NCI-H226 (cell line): ENCODE measurements at regions not wholly inside any gene's neighbourhood (a gene's known extent, or its start where the extent isn't known, plus 50 kb on each side); places are given as distances from the start of the nearest gene placed in this dataset.
"Not testable (repeated sequence)": the region's sequence is repeated elsewhere in the genome, so short reads cannot be mapped to it uniquely, and the experiment has no call there.

Experiments
- DNase-seq: peaks from one replicate; pipeline ENCODE4 v3.0.0-alpha.2; 2015

GRCh38 chr4:124939908-124940307 lies 227.4 kb upstream of the ANKRD50 start:
- DNase-seq = no peak

GRCh38 chr4:124938836-124939235 lies 226.3 kb upstream of the ANKRD50 start:
- no peak for DNase-seq

DNA sequence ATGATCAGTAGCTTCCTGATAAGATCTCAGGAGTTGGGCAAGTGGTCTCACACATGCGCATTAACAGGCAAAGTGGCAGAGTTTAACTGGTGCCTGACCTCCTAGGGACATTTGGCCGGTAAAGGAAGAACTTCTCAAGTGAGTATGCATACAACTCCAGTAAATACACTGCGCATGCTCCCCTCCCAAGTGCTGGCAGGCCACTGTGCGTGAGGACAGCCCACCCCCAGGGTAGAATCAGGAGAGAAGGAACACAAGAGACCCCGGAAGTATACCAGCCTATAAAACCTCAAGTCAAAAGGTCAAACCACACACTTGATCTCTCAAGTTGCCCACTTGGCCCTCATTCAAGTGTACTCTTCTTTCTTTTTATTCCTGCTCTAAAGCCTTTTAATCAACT lies 225.5 kb upstream of the ANKRD50 start:
- no peak for DNase-seq

- DNase-seq = peak; percentile 18
Observed at GRCh38 chr4:124936427-124936826, 223.9 kb upstream of the ANKRD50 start.

DNA sequence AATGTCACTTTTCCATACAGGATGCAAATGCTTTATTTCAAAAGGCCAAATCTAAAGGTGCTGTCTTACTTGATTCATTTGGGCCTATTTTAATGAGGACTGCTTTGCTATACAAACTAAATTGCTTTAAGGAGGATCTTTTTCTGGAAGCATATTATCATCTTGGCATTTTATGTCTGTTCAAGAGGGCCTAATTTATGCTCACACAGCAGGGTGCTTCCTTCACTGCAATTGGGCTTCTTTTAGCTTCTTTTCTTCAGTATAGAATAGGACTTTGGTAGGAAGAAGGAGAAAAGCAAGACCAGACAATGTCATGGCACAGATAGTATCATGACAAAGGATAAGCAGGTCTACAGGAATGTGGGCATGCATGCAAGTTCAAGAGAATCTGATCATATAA lies 222.4 kb upstream of the ANKRD50 start:
- DNase-seq = no peak

DNA sequence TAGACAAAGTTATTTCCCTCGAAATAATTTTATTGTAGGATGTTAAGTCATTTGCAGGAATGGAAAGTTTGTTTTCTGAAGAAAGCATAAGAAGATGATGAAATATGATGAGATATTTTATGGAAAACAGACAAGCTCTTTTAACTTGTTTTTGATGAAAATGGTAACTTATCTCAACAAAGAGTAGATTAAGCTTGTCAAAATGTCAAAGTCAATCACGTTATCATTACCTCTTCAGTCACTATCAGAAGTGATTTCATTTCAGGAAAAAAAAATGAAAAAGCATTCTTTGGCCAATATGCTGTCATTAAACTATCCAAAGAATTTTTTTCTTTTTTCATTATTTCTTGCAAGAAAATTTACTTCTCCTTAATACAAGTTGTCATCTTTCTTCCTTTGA lies 221.0 kb upstream of the ANKRD50 start:
- peak; percentile 16 for DNase-seq

DNA sequence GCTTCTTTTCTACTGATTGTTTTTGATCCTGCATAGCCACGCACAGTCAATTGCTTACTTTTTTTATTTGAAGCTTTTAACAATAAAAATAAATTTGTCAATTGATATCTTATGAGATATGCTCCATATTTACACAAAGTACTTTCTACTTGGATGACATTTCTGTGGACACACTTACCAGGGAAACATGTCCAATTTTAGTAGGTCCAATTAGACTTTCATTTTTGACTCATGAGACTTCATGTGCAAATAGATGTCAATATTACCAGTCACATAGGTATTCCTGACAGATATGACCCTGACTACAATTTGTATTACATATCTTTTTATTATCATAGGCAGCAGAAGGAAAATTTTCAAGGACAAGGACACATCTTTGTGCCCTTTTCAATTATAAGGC lies 219.9 kb upstream of the ANKRD50 start:
- no peak for DNase-seq

DNA sequence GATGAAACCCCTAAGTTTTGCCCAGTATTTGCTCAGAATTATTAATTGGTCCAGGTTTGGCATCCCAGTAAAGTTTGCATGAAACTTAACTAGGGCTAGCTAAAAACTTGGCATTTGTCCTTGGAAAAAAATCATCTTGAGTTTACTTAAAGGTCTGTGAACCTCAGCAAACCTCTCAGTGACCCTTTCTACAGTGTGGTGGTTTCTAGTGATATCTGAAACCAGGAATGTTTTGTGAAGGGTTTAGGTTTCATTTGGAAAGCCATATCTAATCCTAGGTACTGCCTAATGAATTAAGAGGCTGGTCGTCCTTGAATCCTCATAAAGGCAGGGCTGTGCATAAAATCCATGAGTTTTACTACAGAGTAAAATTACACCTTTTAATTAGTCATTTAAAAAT lies 218.5 kb upstream of the ANKRD50 start:
- DNase-seq = peak; percentile 47

- not testable (repeated sequence) for DNase-seq
Observed at GRCh38 chr4:124922748-124923147, 210.2 kb upstream of the ANKRD50 start.

GRCh38 chr4:124918559-124919122 lies 206.1 kb upstream of the ANKRD50 start:
- no peak for DNase-seq

DNA sequence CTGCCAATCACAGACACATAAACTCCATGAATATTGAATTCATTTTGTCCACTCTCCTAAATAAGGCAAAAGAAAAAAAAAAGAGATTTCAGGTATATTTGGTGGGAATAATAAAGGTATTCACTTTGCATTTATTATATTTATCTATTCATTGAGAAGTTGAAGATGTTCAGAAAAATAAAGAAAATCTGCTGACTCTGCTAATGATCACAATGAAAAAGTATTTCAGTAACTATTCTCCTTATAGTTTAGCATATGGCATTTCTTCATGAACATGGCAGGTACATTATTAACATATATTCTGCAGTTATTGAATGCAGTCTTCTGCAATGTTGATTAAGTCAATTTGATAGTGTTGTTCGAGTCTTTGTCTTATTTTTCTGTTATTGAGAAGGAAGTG lies 202.5 kb upstream of the ANKRD50 start:
- DNase-seq = no peak

- no peak for DNase-seq
Observed at GRCh38 chr4:124913237-124913636, 200.7 kb upstream of the ANKRD50 start.

DNA sequence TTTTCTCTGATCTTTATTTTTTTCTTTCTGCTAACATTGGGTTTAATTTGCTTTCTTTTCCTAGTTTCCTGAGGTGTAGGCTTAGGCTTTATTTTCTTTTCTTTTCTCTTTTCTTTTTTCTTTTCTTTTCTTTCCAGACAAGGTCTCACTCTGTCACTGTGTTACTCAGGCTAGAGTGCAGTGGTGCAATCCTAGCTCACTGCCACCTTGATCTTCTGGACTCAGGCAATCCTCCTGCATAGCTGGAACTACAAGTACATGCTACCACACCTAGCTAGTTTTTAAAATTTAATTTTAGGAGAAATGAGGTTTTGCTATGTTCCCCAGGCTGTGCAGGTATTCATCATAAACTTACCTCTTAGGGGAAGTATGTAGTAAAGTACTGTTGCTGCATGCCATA lies 197.8 kb upstream of the ANKRD50 start:
- no peak for DNase-seq

DNA sequence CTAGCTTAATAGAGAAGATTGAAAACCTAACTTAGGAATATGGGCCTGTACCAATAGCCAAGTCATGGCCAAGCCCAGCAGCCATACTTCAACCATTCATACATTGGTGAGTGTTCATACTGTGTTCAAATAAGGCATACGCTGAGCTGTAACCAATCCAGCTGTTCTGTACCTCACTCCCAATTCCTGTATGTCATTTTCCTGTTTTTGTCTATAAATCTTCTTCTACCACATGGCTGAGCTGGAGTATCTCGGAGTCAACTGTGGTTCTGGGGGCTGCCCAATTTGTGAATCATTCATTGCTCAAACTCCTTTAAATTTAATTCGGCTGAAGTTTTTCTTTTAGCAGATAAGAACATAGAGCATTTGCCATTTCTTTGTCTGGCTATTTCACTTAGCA lies 195.3 kb upstream of the ANKRD50 start:
- peak; percentile 58 for DNase-seq

DNA sequence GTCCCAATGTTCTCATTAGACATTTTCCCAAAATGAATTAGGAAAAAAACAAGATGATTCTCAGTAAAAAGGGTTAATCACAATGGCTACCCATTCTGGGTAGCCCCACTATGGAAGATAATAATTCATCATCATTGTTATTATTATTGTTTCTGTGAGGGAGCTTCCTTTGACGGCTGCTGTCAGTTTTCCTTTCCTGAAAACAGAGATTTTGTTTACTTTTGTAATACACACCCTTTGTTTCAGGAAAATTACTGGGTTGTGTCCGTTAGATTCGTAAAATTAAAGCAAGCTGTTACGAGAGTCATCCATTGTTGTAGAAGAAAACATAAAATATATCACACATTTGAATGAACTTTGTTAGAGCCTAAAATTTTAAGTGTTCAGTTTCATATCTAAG lies 192.9 kb upstream of the ANKRD50 start:
- DNase-seq = no peak

DNA sequence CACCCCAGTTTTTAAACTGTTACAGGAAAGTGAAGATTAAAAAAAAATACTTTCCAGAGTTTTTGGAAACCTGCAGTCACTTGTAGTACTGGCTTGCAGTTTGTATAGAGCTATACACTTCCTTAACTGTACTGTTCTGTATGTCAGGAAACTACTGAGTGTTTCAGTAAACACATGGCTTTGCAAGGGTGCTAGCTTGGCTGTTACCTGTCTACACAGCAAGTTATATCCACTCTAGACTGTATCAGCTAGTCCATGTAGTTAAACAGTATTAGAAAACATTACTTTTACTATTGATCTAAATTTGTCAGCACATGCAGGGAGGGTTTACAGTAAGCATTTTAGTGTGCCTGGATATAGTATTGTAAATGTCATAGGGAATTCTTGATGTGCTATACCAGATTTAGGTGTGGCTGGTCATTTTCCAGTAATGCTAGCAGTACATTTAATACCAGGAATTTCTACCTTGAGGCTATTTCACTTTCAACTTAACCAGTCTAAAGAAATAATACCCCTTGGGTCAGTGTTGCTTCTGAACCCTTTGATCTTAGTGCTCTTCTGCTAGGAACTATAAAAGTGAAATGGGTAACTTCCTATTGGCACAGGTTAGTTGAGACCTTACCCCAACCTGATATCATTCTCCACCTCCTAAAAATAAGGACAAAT lies 192.3 kb upstream of the ANKRD50 start:
- DNase-seq = no peak

DNA sequence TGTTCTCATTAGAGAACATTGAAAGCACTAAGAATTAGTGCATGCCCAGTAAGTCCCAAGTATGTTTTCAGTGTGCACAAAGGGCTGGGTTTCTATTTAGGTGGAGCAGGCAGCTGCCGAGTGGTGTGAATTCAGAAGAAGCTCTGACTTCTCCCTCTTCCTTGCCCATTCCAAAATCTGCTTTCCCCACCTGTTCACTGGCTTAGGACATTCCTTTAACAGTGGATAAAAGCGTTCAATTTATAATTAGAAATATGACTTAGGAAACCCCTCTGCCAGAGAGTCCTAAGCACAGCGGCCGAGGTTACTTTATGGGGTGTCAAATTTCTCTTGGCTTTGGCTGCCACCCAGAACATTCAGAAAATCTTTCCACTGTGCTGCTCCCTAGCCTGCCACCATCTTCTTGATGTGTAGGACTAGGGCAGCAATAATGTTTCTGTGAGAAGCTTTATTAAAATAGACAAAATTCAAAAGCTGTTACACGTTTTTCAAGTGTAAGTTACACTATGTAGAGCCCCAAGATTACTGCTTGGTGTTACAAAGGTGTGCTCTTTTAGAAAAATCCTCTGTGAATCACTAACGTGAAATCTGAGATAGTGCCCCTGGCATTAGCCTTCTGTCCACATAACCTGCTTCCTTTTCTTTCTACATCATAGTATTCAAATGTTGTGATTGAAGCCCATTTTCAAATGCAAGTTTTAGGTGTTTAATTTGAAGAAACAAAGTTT lies 191.6 kb upstream of the ANKRD50 start:
- DNase-seq = no peak

DNA sequence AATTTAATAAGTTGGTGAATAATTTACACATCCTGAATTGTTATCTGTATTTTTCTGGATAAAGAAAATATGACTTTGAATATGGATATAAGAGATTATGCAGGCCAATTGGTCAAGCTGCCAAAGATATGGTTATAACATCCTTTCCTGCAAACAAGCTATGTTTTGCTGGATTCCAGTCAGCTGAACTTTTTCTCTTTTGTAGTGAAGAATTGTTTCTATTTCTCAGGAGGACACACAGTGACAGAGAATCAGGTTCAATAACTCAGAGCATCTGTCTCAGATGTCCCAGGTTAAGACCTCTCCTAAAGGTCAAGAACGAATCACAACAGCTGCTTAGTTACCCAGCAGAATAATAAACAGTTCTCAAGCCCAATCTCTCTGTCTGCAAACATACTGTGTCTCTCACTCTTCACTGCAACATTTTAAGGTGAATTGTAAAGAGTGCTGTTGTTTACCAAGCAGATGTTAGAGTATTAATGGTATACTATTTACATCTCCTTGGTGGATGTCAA lies 189.5 kb upstream of the ANKRD50 start:
- no peak for DNase-seq

DNA sequence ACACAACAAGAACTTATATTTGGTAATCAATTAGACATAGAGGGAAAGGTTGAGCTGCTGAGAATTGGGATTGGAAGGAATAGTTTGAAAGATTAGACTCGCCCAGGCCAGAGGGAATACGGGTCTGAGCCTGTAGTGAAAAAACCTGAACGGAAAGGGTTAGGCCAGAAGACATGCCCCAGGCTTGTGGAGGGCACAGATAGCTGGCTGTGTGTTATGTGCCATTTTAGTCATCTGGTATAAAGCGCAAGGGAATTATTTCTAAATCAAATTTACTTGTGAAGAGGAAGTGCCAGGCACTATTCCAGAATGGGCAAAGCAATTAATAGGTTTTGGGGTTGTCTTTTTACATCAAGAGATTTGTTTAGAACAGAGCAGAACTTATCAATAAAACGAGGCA lies 187.5 kb upstream of the ANKRD50 start:
- DNase-seq = no peak

DNA sequence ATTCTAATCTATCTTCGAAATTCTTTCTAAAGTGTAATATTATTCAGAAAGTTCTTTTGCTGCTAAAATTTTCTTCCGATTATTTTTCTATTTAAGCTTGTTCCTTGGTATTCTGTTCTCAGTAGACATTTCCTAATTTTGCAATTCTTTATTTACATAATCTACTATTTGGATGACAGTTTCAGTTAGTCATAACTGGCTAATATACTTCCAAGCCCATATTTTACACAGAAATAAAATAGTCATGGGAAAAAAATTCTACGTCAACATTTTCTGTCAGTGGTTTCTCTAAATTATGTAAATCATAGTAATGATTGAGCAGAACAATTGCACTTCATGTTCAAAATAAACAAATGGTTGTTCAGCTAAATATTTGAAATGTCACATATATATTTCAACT lies 178.0 kb upstream of the ANKRD50 start:
- no peak for DNase-seq

- no peak for DNase-seq
Observed at GRCh38 chr4:124887739-124888138, 175.2 kb upstream of the ANKRD50 start.

GRCh38 chr4:124884316-124884715 lies 171.8 kb upstream of the ANKRD50 start:
- no peak for DNase-seq

- peak; percentile 46 for DNase-seq
Observed at GRCh38 chr4:124883632-124884031, 171.1 kb upstream of the ANKRD50 start.

DNA sequence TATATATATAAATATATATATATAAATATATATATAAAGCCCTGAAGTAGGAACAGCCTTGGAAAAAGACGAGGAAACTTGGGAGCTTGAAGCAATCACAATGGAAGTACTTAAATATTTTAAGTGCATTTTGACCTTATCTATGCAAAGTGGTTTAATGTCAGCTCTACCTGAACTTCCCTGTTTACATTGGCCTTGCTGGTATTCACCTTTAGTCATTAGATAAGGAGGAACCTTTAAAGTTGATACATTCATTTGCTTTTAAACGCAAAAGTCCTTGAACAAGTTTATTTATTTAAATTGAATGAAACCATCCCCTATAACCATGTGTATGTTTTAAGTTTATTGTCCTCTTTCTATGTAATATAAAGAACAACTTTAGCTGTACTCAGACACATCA lies 166.7 kb upstream of the ANKRD50 start:
- DNase-seq = no peak

GRCh38 chr4:124874172-124874450 lies 161.6 kb upstream of the ANKRD50 start:
- no peak for DNase-seq
